Aorta (tissue), 5 donors: ENCODE measurements at regions not wholly inside any gene's neighbourhood (a gene's known extent, or its start where the extent isn't known, plus 50 kb on each side); places are given as distances from the start of the nearest gene placed in this dataset.

ENCODE experiments used
- ATAC-seq: fragments of 200-7000 bp; cut with Tn5 transposase; one replicate; pipeline ENCODE4 v1.9.1; 2022; ENCODE audit warnings: moderate library complexity; ENCODE audit not compliant: low FRiP score
- DNase-seq, 2 donors: peaks; one replicate each; pipeline ENCODE4 v3.0.0-alpha.2; 2020
- H3K27ac ChIP-seq, 2 donors: one replicate each; pipeline ENCODE4 v1.5.1; 2013; ENCODE audit warnings: low read length in 2 of 2, mild to moderate bottlenecking in 2 of 2, moderate library complexity in 2 of 2, control low read depth in 1 of 2, inconsistent platforms in 1 of 2, low read depth in 1 of 2
- H3K27me3 ChIP-seq, 2 donors: one replicate each; pipeline ENCODE4 v1.6.1; 2013; ENCODE audit warnings: control low read depth in 1 of 2, low read length in 1 of 2, mild to moderate bottlenecking in 1 of 2, moderate library complexity in 1 of 2; ENCODE audit not compliant: insufficient read depth in 2 of 2, control insufficient read depth in 1 of 2
- H3K36me3 ChIP-seq, 2 donors: one replicate each; pipeline ENCODE4 v1.6.1; 2013; ENCODE audit warnings: control low read depth in 1 of 2, low read length in 1 of 2, mild to moderate bottlenecking in 1 of 2; ENCODE audit not compliant: insufficient read depth in 2 of 2, control insufficient read depth in 1 of 2
- H3K4me1 ChIP-seq, 2 donors: one replicate each; pipeline ENCODE4 v1.6.1; 2013; ENCODE audit warnings: low read length in 2 of 2, control low read depth in 1 of 2, mild to moderate bottlenecking in 1 of 2, moderate library complexity in 1 of 2; ENCODE audit not compliant: insufficient read depth in 2 of 2, control insufficient read depth in 1 of 2
- H3K4me3 ChIP-seq, 2 donors: one replicate each; pipeline ENCODE4 v1.5.1; 2013; ENCODE audit warnings: low read length in 2 of 2, control low read depth in 1 of 2, mild to moderate bottlenecking in 1 of 2
- H3K9me3 ChIP-seq: one replicate; pipeline ENCODE4 v1.6.1; 2013; ENCODE audit warnings: mild to moderate bottlenecking, low read length; ENCODE audit not compliant: control insufficient read depth
- WGBS, 2 donors: extraction: QIAGEN DNeasy Blood & Tissue Kit; methylation state at CpG; one replicate each; pipeline ENCODE4 v1.1.7; 2013; 5-methylcytosine and 5-hydroxymethylcytosine counted together
- intact Hi-C, 2 donors: fragments of 100-400 bp; cut with DNase I; formaldehyde crosslinking; loops; one replicate each; pipeline versions ENCODE4 v1.14.2 to v1.15.0; 2022
- donor health status: healthy with polysubstance abuse.
- donor health status: Bipolar disorder and iron deficiency.
- donor health status: DM: no; HTN: no; CAD: no.
- donor health status: DM: no; HTN: no; CAD: no.
- donor health status: DM: yes; HTN: yes; CAD: no.

DNA sequence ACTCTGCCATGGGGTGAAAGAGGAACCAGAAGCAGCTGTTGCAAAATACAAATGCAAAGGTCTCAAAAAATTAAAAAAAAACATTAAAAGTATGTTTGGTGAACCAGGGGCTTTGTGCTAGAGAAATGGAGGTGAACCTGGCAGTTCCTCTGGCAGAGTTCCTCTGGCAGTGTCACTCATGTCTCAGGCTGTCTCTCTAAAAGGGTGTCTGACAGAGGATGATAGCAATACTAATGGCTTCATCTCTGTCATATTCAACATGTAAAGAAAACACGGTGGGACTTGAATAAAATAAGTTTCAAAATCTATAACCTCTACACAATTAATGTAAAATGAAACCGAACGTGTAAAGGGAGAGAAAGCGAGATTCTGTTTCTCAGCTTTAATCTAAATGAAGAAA lies 375.7 kb upstream of the VWC2 start:
- no peaks in the 10 kb centered on the region for H3K9me3 ChIP-seq
- H3K4me1 ChIP-seq = no peaks in the 10 kb centered on the region
- H3K36me3 ChIP-seq = no peaks in the 10 kb centered on the region
- intact Hi-C loops = no loop called here
- no peak overlapping the region for H3K4me3 ChIP-seq
- no peaks in the 10 kb centered on the region for H3K27me3 ChIP-seq
- DNase-seq = no peak
- no peak for ATAC-seq
- 81 to 86% methylated on average over 4 of the region's 4 CpGs for WGBS, 2 donors
- no peak overlapping the region for H3K27ac ChIP-seq

GRCh38 chr7:49398236-49398635 lies 375.2 kb upstream of the VWC2 start:
- no peaks in the 10 kb centered on the region for H3K4me1 ChIP-seq
- intact Hi-C loops = no loop called here
- ATAC-seq (no peak), DNase-seq (no peak)
- H3K36me3 ChIP-seq = no peaks in the 10 kb centered on the region
- H3K27ac ChIP-seq = no peak overlapping the region
- H3K9me3 ChIP-seq = no peaks in the 10 kb centered on the region
- H3K4me3 ChIP-seq = no peak overlapping the region
- WGBS, 2 donors = 74 to 75% methylated on average over 5 of the region's 5 CpGs
- H3K27me3 ChIP-seq = no peaks in the 10 kb centered on the region

- DNase-seq (no peak), ATAC-seq (no peak)
- Histone ChIP-seq H3K27me3 (no peaks in the 10 kb centered on the region), H3K9me3 (no peaks in the 10 kb centered on the region), H3K27ac (no peak overlapping the region), H3K4me3 (no peak overlapping the region), H3K36me3 (no peaks in the 10 kb centered on the region), H3K4me1 (no peaks in the 10 kb centered on the region)
- 45 to 55% methylated on average over 3 of the region's 3 CpGs for WGBS, 2 donors
- intact Hi-C loops = no loop called here
Observed at GRCh38 chr7:49398746-49399145, 374.7 kb upstream of the VWC2 start.

DNA sequence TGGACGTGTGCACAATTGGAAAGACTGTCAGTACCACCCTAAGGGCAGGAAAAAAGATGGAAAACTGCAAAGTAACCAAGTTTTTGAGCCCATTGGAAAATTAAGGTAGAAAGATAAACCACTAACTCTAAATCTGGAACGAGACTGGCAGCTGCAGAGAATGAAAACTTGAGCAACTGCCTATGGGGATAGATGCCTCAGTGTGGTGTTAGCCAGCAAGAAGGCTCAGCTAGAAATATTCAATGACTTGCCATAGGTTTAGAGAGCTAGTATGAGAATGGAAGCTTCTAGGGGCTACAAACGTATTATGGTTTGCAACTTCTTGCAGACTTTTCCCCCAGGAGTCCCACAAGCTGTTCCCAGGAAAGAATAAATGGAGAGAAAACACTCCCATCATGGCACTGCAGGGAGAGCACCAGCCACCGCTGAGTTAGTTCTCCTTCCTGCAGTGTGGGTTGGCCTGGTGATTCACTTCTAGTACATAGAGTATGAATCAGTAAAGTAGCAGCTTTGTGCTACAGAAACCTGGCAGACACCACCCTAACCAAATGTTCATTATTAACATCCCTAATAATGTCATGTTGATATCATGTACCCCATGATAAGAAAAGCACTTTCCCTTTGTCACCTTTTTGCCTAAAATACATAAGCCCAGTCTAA lies 372.4 kb upstream of the VWC2 start:
- ATAC-seq = no peak
- no peaks in the 10 kb centered on the region for H3K36me3 ChIP-seq

DNA sequence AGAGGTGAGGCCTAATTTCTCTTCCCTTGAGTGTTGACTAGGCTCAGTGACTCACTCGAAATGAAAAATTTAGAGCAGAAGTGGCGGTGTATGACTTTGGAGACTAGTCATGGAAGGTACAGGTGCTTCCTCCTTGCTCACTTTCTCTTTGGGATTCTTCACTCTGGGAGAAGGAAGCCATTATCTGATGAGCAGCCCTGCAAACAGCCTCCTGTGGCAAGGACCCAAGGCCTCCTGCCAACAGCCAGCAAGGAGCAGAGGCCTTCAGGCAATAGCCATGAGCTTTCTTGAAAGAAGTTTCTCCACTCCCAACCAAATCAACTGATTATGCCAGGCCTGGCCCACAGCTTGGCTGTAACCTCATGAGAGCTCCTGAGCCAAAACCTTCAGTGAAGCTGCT lies 369.6 kb upstream of the VWC2 start:
- DNase-seq (no peak), ATAC-seq (no peak)
- no peaks in the 10 kb centered on the region for H3K9me3 ChIP-seq
- no peaks in the 10 kb centered on the region for H3K4me1 ChIP-seq
- no peaks in the 10 kb centered on the region for H3K27me3 ChIP-seq
- H3K27ac ChIP-seq = no peak overlapping the region
- no peaks in the 10 kb centered on the region for H3K36me3 ChIP-seq
- 83 to 90% methylated on average over 2 of the region's 2 CpGs for WGBS, 2 donors
- H3K4me3 ChIP-seq = no peak overlapping the region
- intact Hi-C loops = no loop called here

More for the DNA sequence above, 372.4 kb upstream of the VWC2 start:
- H3K4me1 ChIP-seq = no peaks in the 10 kb centered on the region
- H3K9me3 ChIP-seq = no peaks in the 10 kb centered on the region
- H3K4me3 ChIP-seq = no peak overlapping the region
- 54 to 63% methylated on average over 4 of the region's 4 CpGs for WGBS, 2 donors
- no peaks in the 10 kb centered on the region for H3K27me3 ChIP-seq
- H3K27ac ChIP-seq = no peak overlapping the region
- DNase-seq = no peak
- intact Hi-C loops = no loop called here

GRCh38 chr7:49407205-49407604 lies 366.2 kb upstream of the VWC2 start:
- WGBS, 2 donors = 68 to 76% methylated on average over 4 of the region's 4 CpGs
- no peaks in the 10 kb centered on the region for H3K27me3 ChIP-seq
- intact Hi-C loops = no loop called here
- no peaks in the 10 kb centered on the region for H3K36me3 ChIP-seq
- H3K9me3 ChIP-seq = no peaks in the 10 kb centered on the region
- ATAC-seq (no peak), DNase-seq (no peak)
- no peak overlapping the region for H3K27ac ChIP-seq
- H3K4me1 ChIP-seq = no peaks in the 10 kb centered on the region
- H3K4me3 ChIP-seq = no peak overlapping the region

- Histone ChIP-seq H3K9me3 (no peaks in the 10 kb centered on the region), H3K4me1 (no peaks in the 10 kb centered on the region), H3K36me3 (no peaks in the 10 kb centered on the region), H3K27ac (no peak overlapping the region), H3K4me3 (no peak overlapping the region), H3K27me3 (no peaks in the 10 kb centered on the region)
- intact Hi-C loops = no loop called here
- DNase-seq = no peak
- peak; percentile 38 for ATAC-seq
- 58 to 68% methylated on average over 2 of the region's 2 CpGs for WGBS, 2 donors
Observed at GRCh38 chr7:49417034-49417433, 356.4 kb upstream of the VWC2 start.

DNA sequence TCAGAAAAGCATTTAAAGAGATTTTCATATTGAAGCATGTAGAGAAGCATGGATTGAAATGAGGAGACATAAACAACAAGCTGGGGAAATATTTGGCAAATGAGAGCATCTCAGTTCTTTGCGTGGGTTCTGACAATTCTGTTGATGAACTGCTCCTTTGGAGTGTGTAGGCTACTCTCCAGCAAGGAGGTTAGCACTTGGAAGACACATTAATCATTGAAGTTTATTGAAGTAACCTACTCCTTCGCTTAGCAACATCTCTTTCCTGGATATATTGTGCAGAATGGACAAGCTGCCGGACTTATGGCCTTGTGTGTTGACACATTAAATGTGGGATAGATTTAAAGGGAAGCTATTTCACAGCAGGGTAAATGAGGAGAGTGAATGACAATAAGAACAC lies 354.5 kb upstream of the VWC2 start:
- 2 to 27% methylated on average over 3 of the region's 3 CpGs for WGBS, 2 donors
- no peaks in the 10 kb centered on the region for H3K27me3 ChIP-seq
- ATAC-seq = no peak
- no peaks in the 10 kb centered on the region for H3K36me3 ChIP-seq
- no peak for DNase-seq
- H3K4me1 ChIP-seq = no peaks in the 10 kb centered on the region
- no peak overlapping the region for H3K4me3 ChIP-seq
- intact Hi-C loops = no loop called here
- no peak overlapping the region for H3K27ac ChIP-seq
- no peaks in the 10 kb centered on the region for H3K9me3 ChIP-seq

GRCh38 chr7:49422564-49422963 lies 350.9 kb upstream of the VWC2 start:
- no peaks in the 10 kb centered on the region for H3K36me3 ChIP-seq
- H3K27me3 ChIP-seq = no peaks in the 10 kb centered on the region
- ATAC-seq = no peak
- no peaks in the 10 kb centered on the region for H3K9me3 ChIP-seq
- H3K4me1 ChIP-seq = no peaks in the 10 kb centered on the region
- H3K27ac ChIP-seq = no peak overlapping the region
- no peak overlapping the region for H3K4me3 ChIP-seq
- intact Hi-C loops = no loop called here
- DNase-seq = no peak
